A673 (cell line): ENCODE measurements at regions not wholly inside any gene's neighbourhood (a gene's known extent, or its start where the extent isn't known, plus 50 kb on each side); places are given as distances from the start of the nearest gene placed in this dataset.

Experiments
- BruUV-seq: library from RNA; stranded (reverse); fragments of 400-500 nt; replicated peaks from 2 replicates; lab custom pipeline; 2021; lab: Mats Ljungman, UMichigan
- CTCF ChIA-PET: fragments of 300-600 bp; sonication (Branson Sonifier 250); formaldehyde crosslinking; loops from one replicate; lab custom pipeline; 2022; ENCODE audit warnings: antibody characterized with exemption; lab: Charles Lee
- POLR2A ChIA-PET: fragments of 300-600 bp; sonication (Branson Sonifier 250); formaldehyde crosslinking; loops from one replicate; lab custom pipeline; 2022; ENCODE audit warnings: antibody characterized with exemption; ENCODE audit not compliant: low non-redundant PET; lab: Charles Lee
- DNase-seq: peaks from one replicate; pipeline ENCODE4 v3.0.0-alpha.2; 2015; ENCODE audit warnings: low spot score
- H3K27ac ChIP-seq: fragments of 200-600 bp; sonication (generic); 2 replicates; pipeline ENCODE4 v1.5.1; 2016; ENCODE audit warnings: mixed run types, low read depth, mild to moderate bottlenecking, mixed read lengths, antibody characterized with exemption, low read length; ENCODE audit not compliant: poor library complexity, severe bottlenecking
- H3K27me3 ChIP-seq: fragments of 200-600 bp; sonication (generic); replicated peaks from 2 replicates; pipeline ENCODE4 v1.6.1; 2017; ENCODE audit warnings: mixed run types, low read depth, mild to moderate bottlenecking, mixed read lengths, antibody characterized with exemption, low read length; ENCODE audit not compliant: insufficient read depth, poor library complexity
- H3K36me3 ChIP-seq: fragments of 200-600 bp; sonication (generic); 2 replicates; pipeline ENCODE4 v1.6.1; 2016; ENCODE audit warnings: mixed run types, mild to moderate bottlenecking, mixed read lengths, antibody characterized with exemption, low read length; ENCODE audit not compliant: insufficient read depth, poor library complexity, severe bottlenecking
- H3K4me1 ChIP-seq: fragments of 200-600 bp; sonication (generic); 2 replicates; pipeline ENCODE4 v1.6.1; 2017; ENCODE audit warnings: mixed run types, mild to moderate bottlenecking, mixed read lengths, antibody characterized with exemption, low read length; ENCODE audit not compliant: insufficient read depth, poor library complexity, severe bottlenecking
- H3K4me3 ChIP-seq: fragments of 200-600 bp; sonication (generic); 2 replicates; pipeline ENCODE4 v1.5.1; 2016; ENCODE audit warnings: low read depth, mixed run types, mild to moderate bottlenecking, mixed read lengths, low read length; ENCODE audit not compliant: poor library complexity, severe bottlenecking
- H3K9me3 ChIP-seq: fragments of 200-600 bp; sonication (generic); 2 replicates; pipeline ENCODE4 v1.6.1; 2016; ENCODE audit warnings: mixed run types, low read depth, mild to moderate bottlenecking, mixed read lengths, antibody characterized with exemption, low read length; ENCODE audit not compliant: poor library complexity, severe bottlenecking
- CTCF ChIP-seq: fragments of 300-800, 200-600 bp; sonication (generic); conservative IDR thresholded peaks from 2 replicates; pipeline ENCODE4 v1.5.1; 2017; ENCODE audit warnings: low read depth, mild to moderate bottlenecking, antibody characterized with exemption, low read length, moderate library complexity, mixed read lengths
- EZH2 ChIP-seq: fragments of 200-600 bp; sonication (generic); IDR thresholded peaks from 2 replicates; pipeline ENCODE4 v1.6.1; 2017; ENCODE audit warnings: borderline replicate concordance, low read depth, mild to moderate bottlenecking, mixed read lengths, antibody characterized with exemption, low read length; ENCODE audit not compliant: poor library complexity, severe bottlenecking
- intact Hi-C: fragments of 100-400 bp; cut with micrococcal nuclease; formaldehyde crosslinking; loops from one replicate; pipeline ENCODE4 v1.10.0; 2022; ENCODE audit not compliant: unreplicated experiment

GRCh38 chr10:100659361-100660098 lies 85.9 kb upstream of the PAX2 start:
- intact Hi-C loops = no loop called here
- peaks cover 16% of the 10 kb centered on the region for H3K4me1 ChIP-seq
- no peak overlapping the region for H3K27ac ChIP-seq
- H3K9me3 ChIP-seq = no peaks in the 10 kb centered on the region
- POLR2A ChIA-PET = no interaction called here
- no peaks in the 10 kb centered on the region for H3K36me3 ChIP-seq
- peaks cover 69% of the 10 kb centered on the region for H3K27me3 ChIP-seq
- CTCF ChIA-PET = no interaction called here
- no TSS peak for BruUV-seq
- no peak overlapping the region for H3K4me3 ChIP-seq
- TF ChIP-seq CTCF = no peak
- TF ChIP-seq EZH2 = peak; percentile 83
- DNase-seq = no peak

GRCh38 chr10:100660365-100660764 lies 85.0 kb upstream of the PAX2 start:
- BruUV-seq = no TSS peak
- peaks cover 8% of the 10 kb centered on the region for H3K4me1 ChIP-seq
- H3K27ac ChIP-seq = no peak overlapping the region
- intact Hi-C loops = no loop called here
- no peaks in the 10 kb centered on the region for H3K36me3 ChIP-seq
- H3K27me3 ChIP-seq = peaks cover 61% of the 10 kb centered on the region
- CTCF ChIA-PET = no interaction called here
- POLR2A ChIA-PET = no interaction called here
- TF ChIP-seq CTCF (no peak), EZH2 (no peak)
- H3K9me3 ChIP-seq = no peaks in the 10 kb centered on the region
- H3K4me3 ChIP-seq = no peak overlapping the region
- no peak for DNase-seq

GRCh38 chr10:100660945-100661344 lies 84.4 kb upstream of the PAX2 start:
- no peak overlapping the region for H3K27ac ChIP-seq
- intact Hi-C loops = no loop called here
- CTCF ChIA-PET = no interaction called here
- H3K36me3 ChIP-seq = no peaks in the 10 kb centered on the region
- TF ChIP-seq EZH2 = no peak
- no peak for TF ChIP-seq CTCF
- no peaks in the 10 kb centered on the region for H3K9me3 ChIP-seq
- H3K4me1 ChIP-seq = peaks cover 2% of the 10 kb centered on the region
- H3K4me3 ChIP-seq = no peak overlapping the region
- peaks cover 55% of the 10 kb centered on the region for H3K27me3 ChIP-seq
- BruUV-seq = no TSS peak
- POLR2A ChIA-PET = no interaction called here
- no peak for DNase-seq
